Activated effector memory CD4-positive, alpha-beta T cell treated with anti-CD3 and anti-CD28 coated beads, Interleukin-2, amount 50 U/mL, for 16 hours (primary cell): ENCODE measurements at regions not wholly inside any gene's neighbourhood (a gene's known extent, or its start where the extent isn't known, plus 50 kb on each side); places are given as distances from the start of the nearest gene placed in this dataset.
"Not testable (repeated sequence)": the region's sequence is repeated elsewhere in the genome, so short reads cannot be mapped to it uniquely, and the experiment has no call there.

ENCODE experiments used
- DNase-seq: peaks from one replicate; pipeline ENCODE4 v3.0.0-alpha.2; 2020

DNA sequence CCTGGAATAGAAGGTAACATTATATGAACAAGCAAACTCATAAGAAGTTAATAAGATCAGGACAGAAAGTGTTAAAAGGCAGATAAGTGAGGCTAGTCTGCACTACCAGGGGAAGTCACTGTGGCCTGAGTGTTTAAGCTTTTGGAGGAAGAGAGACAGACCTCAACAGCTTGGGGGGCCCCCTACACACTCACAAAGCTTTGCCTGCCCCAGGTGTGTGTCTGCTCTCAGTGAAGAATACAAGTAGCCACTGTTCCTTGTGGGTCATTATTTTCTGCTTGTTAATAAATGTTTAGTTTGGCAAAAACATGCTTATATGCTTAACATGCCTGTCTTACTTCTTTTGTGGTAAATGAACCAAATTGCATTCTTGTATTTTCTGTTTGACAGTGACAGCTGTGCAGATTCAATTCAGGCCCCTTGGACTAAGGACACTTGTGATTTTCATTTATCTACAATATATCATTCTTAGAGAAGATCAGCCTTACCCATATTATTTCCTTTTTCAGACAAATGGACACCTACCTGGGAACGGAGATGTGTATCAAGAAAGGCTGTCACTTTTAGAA lies 50.7 kb upstream of the C12orf71 start:
- DNase-seq, result no peak

DNA sequence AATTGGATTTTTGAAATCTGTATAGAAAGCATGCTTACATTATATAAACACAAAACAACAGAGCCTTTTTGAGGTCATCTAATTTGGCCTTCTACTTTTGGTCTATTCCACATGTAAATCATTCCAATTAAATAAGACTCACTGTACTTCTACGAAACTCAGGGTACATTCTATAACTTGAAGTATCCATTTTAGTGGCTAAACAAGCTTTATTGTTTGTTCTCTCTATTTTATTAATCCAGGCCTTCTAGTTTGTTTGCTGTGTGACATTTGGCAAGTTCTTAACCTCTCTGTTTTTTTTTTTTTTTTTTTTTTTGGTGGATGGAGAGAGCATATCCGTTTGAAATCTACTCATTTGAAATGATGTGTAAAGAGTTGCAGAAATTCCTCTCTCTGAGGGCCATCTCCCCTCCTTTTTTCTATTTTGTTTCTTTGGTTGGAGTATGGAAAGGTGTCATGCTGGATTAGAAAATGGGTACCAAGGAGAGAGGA lies 58.1 kb upstream of the C12orf71 start:
- no peak for DNase-seq

GRCh38 chr12:27142101-27142721 lies 59.8 kb upstream of the C12orf71 start:
- DNase-seq, result peak; percentile 66

DNA sequence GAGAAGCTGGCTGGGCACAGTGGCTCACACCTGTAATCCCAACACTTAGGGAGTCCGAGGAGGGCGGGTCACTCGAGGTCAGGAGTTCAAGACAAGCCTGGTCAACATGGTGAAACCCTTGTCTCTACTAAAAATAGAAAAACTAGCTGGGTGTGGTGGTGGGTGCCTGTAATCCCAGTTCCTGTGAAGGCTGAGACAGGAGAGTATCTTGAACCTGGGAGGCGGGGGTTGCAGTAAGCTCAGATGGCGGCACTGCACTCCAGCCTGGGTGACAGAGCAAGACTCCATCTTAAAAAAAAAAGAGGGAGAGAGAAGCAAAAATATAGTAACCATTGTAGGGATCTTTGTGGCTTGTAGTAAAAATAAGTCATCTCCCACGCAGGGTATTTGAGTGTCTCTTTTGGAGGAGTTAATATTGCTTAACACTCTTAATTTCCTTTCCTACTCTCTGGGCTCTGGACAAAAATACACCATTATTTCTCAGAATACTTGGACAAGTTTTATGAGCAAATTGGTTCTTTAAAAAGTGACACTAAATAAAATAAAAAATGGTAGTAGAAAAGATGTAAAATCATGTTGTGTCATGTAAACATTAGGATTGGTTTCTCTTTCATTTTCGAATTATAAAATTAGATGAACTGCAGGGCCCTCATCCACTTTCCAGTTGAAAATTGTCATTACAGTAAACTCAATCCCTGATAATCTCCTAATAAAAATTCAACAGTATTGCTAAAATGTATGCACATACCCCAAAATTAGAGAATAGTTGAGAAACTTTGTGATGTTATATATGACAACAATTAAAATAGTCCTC lies 61.1 kb upstream of the C12orf71 start:
- no peak for DNase-seq

- not testable (repeated sequence) for DNase-seq
Observed at GRCh38 chr12:27145725-27146124, 63.3 kb upstream of the C12orf71 start.

GRCh38 chr12:27148373-27148772 lies 66.0 kb upstream of the C12orf71 start:
- no peak for DNase-seq

- DNase-seq, result no peak
Observed at GRCh38 chr12:27148791-27149190, 66.4 kb upstream of the C12orf71 start.

DNA sequence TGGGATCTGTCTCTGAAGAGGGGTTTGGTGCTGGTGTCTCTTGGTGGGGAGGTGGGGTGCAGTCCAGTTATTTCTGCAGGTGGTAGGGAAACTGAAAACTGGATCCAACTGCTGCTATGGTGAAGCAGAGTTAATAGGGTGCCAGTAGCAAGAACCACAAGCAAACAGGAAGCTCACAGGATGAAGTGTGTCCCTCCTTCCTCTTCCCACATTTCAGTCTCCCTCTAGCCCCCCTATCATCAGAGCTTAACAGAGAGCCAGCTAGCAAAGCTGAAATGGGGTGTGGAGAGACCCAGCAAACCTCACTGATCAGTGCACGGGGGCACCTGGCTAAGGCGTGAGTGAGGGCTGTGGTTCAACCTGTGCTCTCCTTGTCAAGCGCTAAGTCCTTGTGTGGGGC lies 69.1 kb upstream of the C12orf71 start:
- DNase-seq, result no peak

DNA sequence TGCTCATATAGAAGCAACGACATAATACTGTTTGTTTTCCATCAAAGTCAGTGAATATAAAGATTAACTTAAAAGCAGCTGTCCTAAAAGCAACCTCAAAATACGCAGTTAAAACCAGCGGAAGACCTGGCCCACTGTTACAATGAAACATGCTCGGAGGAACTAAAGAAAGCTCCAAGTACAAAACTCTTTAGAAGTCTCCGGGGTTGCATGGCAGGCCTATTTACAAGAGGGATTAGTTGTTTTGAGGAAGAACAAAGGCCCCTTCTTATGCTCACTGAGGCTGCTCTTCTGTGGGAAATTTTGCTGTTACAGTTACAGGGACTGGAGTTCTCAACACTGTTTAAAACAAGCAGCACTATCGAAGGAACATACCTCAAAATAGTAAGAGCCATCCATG lies 75.9 kb upstream of the C12orf71 start:
- no peak for DNase-seq

GRCh38 chr12:27161458-27162228 lies 79.3 kb upstream of the C12orf71 start:
- no peak for DNase-seq

- no peak for DNase-seq
Observed at GRCh38 chr12:27162229-27162537, 79.8 kb upstream of the C12orf71 start.

DNA sequence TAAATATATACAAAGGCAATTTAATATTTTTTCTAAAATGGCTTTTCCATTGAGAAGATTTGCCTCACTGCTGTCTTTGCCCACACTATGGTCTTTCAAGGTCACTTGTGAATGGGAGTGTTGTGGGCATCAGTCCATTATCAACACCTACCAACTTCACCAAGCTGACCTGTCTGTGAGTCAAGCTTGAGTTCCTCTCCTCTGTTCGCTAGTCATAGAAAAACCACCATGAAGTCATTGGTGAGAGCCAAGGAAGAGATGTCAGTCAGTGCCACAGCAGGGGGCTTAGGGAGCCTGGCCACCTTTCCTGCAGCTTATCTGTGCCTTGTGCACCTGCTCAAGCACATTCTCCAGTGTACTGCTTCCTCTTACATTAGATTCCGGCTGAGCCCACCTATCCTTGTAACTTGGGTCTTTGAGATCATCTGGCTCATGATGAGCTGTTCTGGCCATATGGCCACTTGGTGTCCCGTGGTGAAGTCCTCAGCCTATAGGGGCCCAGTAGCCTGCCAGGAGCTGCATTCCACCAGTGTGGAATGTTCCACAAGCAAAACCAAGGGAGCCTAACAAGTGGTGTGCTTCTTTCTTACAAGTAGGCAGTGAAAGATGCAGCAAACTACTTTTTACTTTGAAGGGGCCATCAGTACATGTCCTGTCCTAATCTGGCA lies 80.8 kb upstream of the C12orf71 start:
- DNase-seq, result no peak

- no peak for DNase-seq
Observed at GRCh38 chr12:27163894-27164293, 80.2 kb upstream of the STK38L start.

DNA sequence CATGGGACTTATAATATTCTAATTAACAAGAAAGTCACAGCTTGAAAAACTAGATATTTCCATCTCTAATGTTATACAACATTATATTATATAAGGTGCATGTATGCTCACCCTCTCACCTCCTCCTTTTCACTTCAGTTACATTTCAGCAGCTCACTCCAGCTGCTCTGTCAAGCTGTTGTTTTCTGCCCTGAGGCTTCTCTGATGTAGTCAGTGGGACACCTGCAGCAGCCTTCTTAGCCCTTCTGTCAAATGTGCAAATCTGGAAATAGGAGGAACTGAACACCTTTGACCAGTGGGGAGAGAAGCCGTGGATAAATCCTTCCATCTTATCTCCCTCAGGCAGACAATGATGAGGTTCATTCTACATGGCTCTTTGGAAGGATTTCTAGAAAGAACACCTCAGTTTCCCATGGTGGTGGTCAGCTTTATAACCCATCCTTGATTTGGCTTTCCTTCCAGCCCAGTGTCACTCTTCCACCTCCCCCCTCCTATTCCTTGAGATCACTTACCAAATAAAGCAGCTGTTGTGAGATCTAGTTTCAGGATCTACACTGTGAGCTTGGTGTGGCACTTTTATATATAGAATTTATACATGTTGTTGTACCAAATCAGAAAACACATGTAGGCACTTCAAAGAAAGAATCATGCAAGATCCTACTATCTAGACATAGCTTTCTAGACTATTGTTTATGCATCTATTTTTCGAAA lies 79.6 kb upstream of the STK38L start:
- no peak for DNase-seq

DNA sequence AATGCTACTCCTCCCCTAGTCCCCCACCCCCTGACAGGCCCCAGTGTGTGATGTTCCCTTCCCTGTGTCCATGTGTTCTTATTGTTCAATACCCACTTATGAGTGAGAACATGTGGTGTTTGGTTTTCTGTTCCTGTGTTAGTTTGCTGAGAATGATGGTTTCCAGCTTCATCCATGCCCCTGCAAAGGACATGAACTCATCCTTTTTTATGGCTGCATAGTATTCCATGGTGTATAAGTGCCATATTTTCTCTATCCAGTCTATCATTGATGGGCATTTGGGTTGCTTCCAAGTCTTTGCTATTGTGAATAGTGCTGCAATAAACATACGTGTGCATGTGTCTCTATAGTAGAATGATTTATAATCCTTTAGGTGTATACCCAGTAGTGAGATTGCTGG lies 78.1 kb upstream of the STK38L start:
- DNase-seq, result not testable (repeated sequence)

DNA sequence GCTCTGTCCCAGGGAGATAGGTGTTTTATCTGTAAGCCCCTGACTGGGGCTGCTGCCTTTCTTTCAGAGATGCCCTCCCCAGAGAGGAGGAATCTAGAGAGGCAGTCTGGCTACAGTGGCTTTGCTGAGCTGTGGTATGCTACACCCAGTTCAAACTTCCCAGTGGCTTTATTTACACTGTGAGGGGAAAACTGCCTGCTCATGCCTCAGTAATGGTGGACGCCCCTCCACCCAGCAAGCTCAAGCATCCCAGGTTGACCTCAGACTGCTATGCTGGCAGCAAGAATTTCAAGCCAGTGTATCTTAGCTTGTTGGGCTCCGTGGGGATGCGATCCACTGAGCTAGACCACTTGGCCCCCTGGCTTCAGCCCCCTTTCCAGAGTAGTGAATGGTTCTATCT lies 72.6 kb upstream of the STK38L start:
- DNase-seq, result not testable (repeated sequence)

DNA sequence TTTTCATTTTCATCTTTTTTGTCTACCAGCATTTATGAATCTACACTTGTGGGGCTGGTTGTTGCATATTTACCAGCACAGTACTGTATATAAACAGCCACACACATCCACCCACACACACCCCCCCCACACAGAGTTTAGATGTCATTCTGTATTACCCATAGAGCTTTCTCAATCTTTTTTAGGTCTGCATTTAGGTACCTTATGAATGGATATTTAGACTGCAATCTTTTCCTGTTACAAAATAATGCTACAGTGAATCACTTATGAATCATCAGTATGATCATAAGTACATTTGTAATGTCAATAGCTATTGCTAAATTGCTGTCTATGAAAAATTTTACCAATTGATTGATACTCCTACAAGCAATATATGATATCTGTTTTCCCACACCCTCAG lies 67.3 kb upstream of the STK38L start:
- peak; percentile 65 for DNase-seq

DNA sequence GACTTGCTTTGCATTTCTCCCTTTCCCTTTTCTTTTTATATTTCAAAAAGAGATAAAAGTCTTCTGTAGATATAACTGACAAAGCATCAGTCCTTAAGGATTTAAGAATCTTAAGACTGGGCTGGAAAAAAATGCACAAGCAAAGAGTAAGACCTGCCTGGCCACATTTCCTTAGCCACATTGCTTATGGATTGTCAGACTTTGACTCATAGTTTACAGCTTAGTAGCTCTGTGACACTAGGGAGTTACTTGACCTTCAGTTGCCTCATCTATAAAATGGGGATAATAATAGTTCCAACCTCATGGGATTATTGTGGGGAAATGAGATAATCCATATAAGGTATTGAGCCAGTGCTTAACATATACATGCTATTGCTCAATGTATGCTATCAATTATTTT lies 66.4 kb upstream of the STK38L start:
- DNase-seq, result no peak

GRCh38 chr12:27178255-27178654 lies 65.8 kb upstream of the STK38L start:
- DNase-seq, result no peak

DNA sequence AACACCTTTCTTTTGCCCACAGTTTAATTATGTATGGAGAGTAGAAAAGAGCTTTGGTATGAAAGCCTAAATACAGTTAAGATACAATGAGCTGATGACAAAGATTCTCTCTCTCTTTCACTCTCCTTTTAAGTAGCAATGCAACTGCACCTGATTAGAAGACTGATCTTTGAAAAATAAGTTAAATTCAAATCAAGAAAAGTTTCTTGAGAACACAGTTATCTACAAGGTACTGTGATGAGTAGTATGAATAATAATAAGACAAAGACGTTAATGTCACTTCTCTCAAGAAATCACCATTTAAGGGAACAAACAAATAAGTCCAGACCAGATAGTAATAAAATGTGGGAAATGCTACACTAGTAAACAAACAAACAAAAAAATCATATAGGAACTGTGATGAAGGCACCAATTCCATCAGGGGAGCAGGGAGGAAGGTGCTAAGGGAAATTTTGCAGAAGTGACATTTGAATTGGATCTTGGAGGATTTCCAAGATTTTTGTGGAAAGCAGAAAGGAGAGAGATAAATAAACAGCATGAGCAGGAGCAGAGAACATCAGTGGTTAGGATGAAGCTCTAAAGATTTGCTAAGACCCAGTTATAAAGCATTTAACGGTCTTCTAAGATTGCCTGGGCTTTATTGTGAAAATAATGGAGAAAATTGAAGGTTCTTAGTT lies 65.2 kb upstream of the STK38L start:
- DNase-seq, result no peak

- no peak for DNase-seq
Observed at GRCh38 chr12:27179400-27180214, 64.5 kb upstream of the STK38L start.
